IMR-90 (cell line): ENCODE measurements at regions not wholly inside any gene's neighbourhood (a gene's known extent, or its start where the extent isn't known, plus 50 kb on each side); places are given as distances from the start of the nearest gene placed in this dataset.
A peak's percentile ranks its signal among the peaks of the same experiment; 100 is the strongest.
"Not testable (repeated sequence)": the region's sequence is repeated elsewhere in the genome, so short reads cannot be mapped to it uniquely, and the experiment has no call there.

Source experiments
- ATAC-seq: fragments of 200-7000 bp; cut with Tn5 transposase; 2 replicates; pipeline ENCODE4 v1.9.1; 2020; ENCODE audit warnings: low read depth, mild to moderate bottlenecking, moderate library complexity
- BruUV-seq: library from RNA; stranded (reverse); fragments of 400-500 nt; replicated peaks from 2 replicates; lab custom pipeline; 2021; lab: Mats Ljungman, UMichigan
- CTCF ChIA-PET: fragments of 300-600 bp; formaldehyde crosslinking; extraction: SDS; loops from one replicate; lab custom pipeline; 2021; ENCODE audit warnings: antibody characterized with exemption; lab: Yijun Ruan, JAX
- POLR2A ChIA-PET: fragments of 300-600 bp; sonication (Branson Sonifier 250); formaldehyde crosslinking; loops from one replicate; lab custom pipeline; 2022; ENCODE audit warnings: antibody characterized with exemption; ENCODE audit not compliant: unreplicated experiment; lab: Charles Lee
- DNase-seq: peaks from one replicate; pipeline ENCODE4 v3.0.0; 2013
- H2AFZ ChIP-seq: replicated peaks from 2 replicates; pipeline ENCODE3; 2013; ENCODE audit warnings: low read length, mild to moderate bottlenecking; ENCODE audit not compliant: poor library complexity
- H2AK5ac ChIP-seq: 2 replicates; pipeline ENCODE4 v1.6.1; 2013; ENCODE audit warnings: low read depth, low read length, inconsistent platforms
- H2AK9ac ChIP-seq: replicated peaks from 2 replicates; pipeline ENCODE3; 2013; ENCODE audit warnings: mild to moderate bottlenecking, low read depth, low read length, moderate library complexity; ENCODE audit not compliant: poor library complexity
- H2BK120ac ChIP-seq: 2 replicates; pipeline ENCODE4 v1.6.1; 2013; ENCODE audit warnings: low read depth, low read length, inconsistent platforms
- H2BK15ac ChIP-seq: 3 replicates; pipeline ENCODE4 v1.6.1; 2013; ENCODE audit warnings: low read depth, low read length, inconsistent platforms
- H2BK20ac ChIP-seq: 2 replicates; pipeline ENCODE4 v1.6.1; 2013; ENCODE audit warnings: low read depth, mild to moderate bottlenecking, inconsistent platforms, low read length, moderate library complexity
- H2BK5ac ChIP-seq: 2 replicates; pipeline ENCODE4 v1.6.1; 2013; ENCODE audit warnings: mild to moderate bottlenecking, low read depth, low read length, inconsistent platforms; ENCODE audit not compliant: poor library complexity, severe bottlenecking
- H3K14ac ChIP-seq: replicated peaks from 2 replicates; pipeline ENCODE4 v1.6.1; 2013; ENCODE audit warnings: low read depth, low read length, inconsistent platforms
- H3K18ac ChIP-seq: 2 replicates; pipeline ENCODE4 v1.6.1; 2013; ENCODE audit warnings: low read depth, low read length, control low read depth
- H3K23ac ChIP-seq: 2 replicates; pipeline ENCODE4 v1.6.1; 2013; ENCODE audit warnings: low read depth, low read length, inconsistent platforms
- H3K27ac ChIP-seq: 2 replicates; pipeline ENCODE4 v1.5.1; 2013; ENCODE audit warnings: mild to moderate bottlenecking, control low read depth, low read length; ENCODE audit not compliant: insufficient read depth
- H3K27me3 ChIP-seq: 2 replicates; pipeline ENCODE4 v1.6.1; 2013; ENCODE audit warnings: low read length; ENCODE audit not compliant: control insufficient read depth, insufficient read depth
- H3K36me3 ChIP-seq: 2 replicates; pipeline ENCODE4 v1.6.1; 2013; ENCODE audit warnings: low read length, mixed read lengths; ENCODE audit not compliant: control insufficient read depth, insufficient read depth
- H3K4ac ChIP-seq: 2 replicates; pipeline ENCODE4 v1.6.1; 2013; ENCODE audit warnings: low read depth, low read length, inconsistent platforms
- H3K4me1 ChIP-seq: 2 replicates; pipeline ENCODE4 v1.6.1; 2013; ENCODE audit warnings: low read length, mixed read lengths; ENCODE audit not compliant: control insufficient read depth, insufficient read depth
- H3K4me2 ChIP-seq: 2 replicates; pipeline ENCODE4 v1.6.1; 2013; ENCODE audit warnings: low read depth, mild to moderate bottlenecking, control low read depth, low read length, moderate library complexity
- H3K4me3 ChIP-seq: 2 replicates; pipeline ENCODE4 v1.5.1; 2013; ENCODE audit warnings: low read depth, mild to moderate bottlenecking, control low read depth, low read length, moderate library complexity; ENCODE audit not compliant: insufficient read depth
- H3K56ac ChIP-seq: 2 replicates; pipeline ENCODE4 v1.6.1; 2013; ENCODE audit warnings: low read length, inconsistent platforms; ENCODE audit not compliant: insufficient read depth; ENCODE audit errors: extremely low read depth
- H3K79me1 ChIP-seq, 2 experiments: 2 replicates each; pipeline ENCODE4 v1.6.1; 2013; ENCODE audit warnings: low read length in 2 of 2, inconsistent platforms in 1 of 2, low read depth in 1 of 2
- H3K9ac ChIP-seq: 2 replicates; pipeline ENCODE4 v1.6.1; 2013; ENCODE audit warnings: low read depth, low read length, control low read depth
- H3K9me1 ChIP-seq: 2 replicates; pipeline ENCODE4 v1.6.1; 2013; ENCODE audit warnings: low read length, inconsistent platforms; ENCODE audit not compliant: insufficient read depth
- H3K9me3 ChIP-seq: 2 replicates; pipeline ENCODE4 v1.6.1; 2013; ENCODE audit warnings: low read length; ENCODE audit not compliant: control insufficient read depth, insufficient read depth
- H4K20me1 ChIP-seq: 2 replicates; pipeline ENCODE4 v1.6.1; 2013; ENCODE audit warnings: low read length, inconsistent platforms; ENCODE audit not compliant: insufficient read depth
- H4K5ac ChIP-seq: 2 replicates; pipeline ENCODE4 v1.6.1; 2013; ENCODE audit warnings: mild to moderate bottlenecking, low read depth, low read length, control low read depth
- H4K8ac ChIP-seq, 2 experiments: 2 replicates each; pipeline ENCODE4 v1.6.1; 2013; ENCODE audit warnings: low read depth in 2 of 2, low read length in 2 of 2, control low read depth in 1 of 2, inconsistent platforms in 1 of 2
- H4K91ac ChIP-seq: 2 replicates; pipeline ENCODE4 v1.6.1; 2013; ENCODE audit warnings: low read depth, low read length, inconsistent platforms; ENCODE audit not compliant: insufficient read depth
- CHD1 ChIP-seq: IDR thresholded peaks from 2 replicates; pipeline ENCODE4 v1.6.1; 2012; ENCODE audit warnings: low read depth, low read length, improper control_type of control experiment
- MAFK ChIP-seq: IDR thresholded peaks from 2 replicates; pipeline ENCODE4 v1.6.1; 2012; ENCODE audit warnings: low read depth, low read length, improper control_type of control experiment
- WGBS, 2 experiments: methylation state at CpG; one replicate each; pipeline versions ENCODE4 v1.1.5 to v1.1.7; 2013; ENCODE audit warnings: missing lambda C conversion rate in 2 of 2; ENCODE audit not compliant: insufficient read length in 1 of 2; ENCODE audit errors: extremely low coverage in 2 of 2; 5-methylcytosine and 5-hydroxymethylcytosine counted together
- dilution Hi-C: fragments of 300-500 bp; cut with HindIII; formaldehyde crosslinking; loops from one replicate; pipeline ENCODE4 v1.14.3; 2018; ENCODE audit warnings: low sequenced_read_pairs; ENCODE audit not compliant: unreplicated experiment
- in situ Hi-C: fragments of 300-500 bp; cut with MboI; formaldehyde crosslinking; loops from 3 replicates; pipeline ENCODE4 v1.14.3; 2019; ENCODE audit warnings: low sequenced_read_pairs, inconsistent platforms, mixed read lengths
- intact Hi-C: fragments of 100-400 bp; cut with micrococcal nuclease; formaldehyde crosslinking; loops from 2 replicates; pipeline ENCODE4 v1.10.0; 2022

- in situ Hi-C loops (no loop called here), intact Hi-C loops (no loop called here), dilution Hi-C loops (no loop called here)
- no peak overlapping the region for H3K4me2 ChIP-seq
- TF ChIP-seq MAFK (peak; percentile 94), CHD1 (no peak)
- no peaks in the 10 kb centered on the region for H3K9me1 ChIP-seq
- no peak overlapping the region for H3K4ac ChIP-seq
- no peak overlapping the region for H3K4me3 ChIP-seq
- BruUV-seq, result no TSS peak
- H2BK5ac ChIP-seq, result no peak overlapping the region
- H3K18ac ChIP-seq, result no peak overlapping the region
- H2BK20ac ChIP-seq, result no peak overlapping the region
- no peak overlapping the region for H3K23ac ChIP-seq
- H3K4me1 ChIP-seq, result no peaks in the 10 kb centered on the region
- no peak overlapping the region for H2BK120ac ChIP-seq
- no peak overlapping the region for H3K27ac ChIP-seq
- H4K5ac ChIP-seq, result no peak overlapping the region
- ATAC-seq (no peak), DNase-seq (no peak)
- H2BK15ac ChIP-seq, result no peak overlapping the region
- no peak overlapping the region for H3K9ac ChIP-seq
- H2AK5ac ChIP-seq, result no peak overlapping the region
- H4K91ac ChIP-seq, result no peak overlapping the region
- H4K20me1 ChIP-seq, result no peaks in the 10 kb centered on the region
- ChIA-PET POLR2A (no interaction called here), CTCF (no interaction called here)
- H3K27me3 ChIP-seq, result no peaks in the 10 kb centered on the region
- no peak overlapping the region for H2AK9ac ChIP-seq
- H3K9me3 ChIP-seq, result peaks cover 9% of the 10 kb centered on the region
- no peaks in the 10 kb centered on the region for H3K79me1 ChIP-seq
- no peaks in the 10 kb centered on the region for H3K36me3 ChIP-seq
- H2AFZ ChIP-seq, result no peak overlapping the region
- H3K56ac ChIP-seq, result no peak overlapping the region
- H3K14ac ChIP-seq, result no peak overlapping the region
- H4K8ac ChIP-seq, result no peak overlapping the region
These were observed 1225.2 kb downstream of the AACS start for GRCh38 chr12:126290456-126290855.

GRCh38 chr12:126291987-126292386 lies 1226.8 kb downstream of the AACS start:
- H3K4ac ChIP-seq, H2BK20ac ChIP-seq, DNase-seq, H3K4me1 ChIP-seq, H2BK15ac ChIP-seq, H3K56ac ChIP-seq, in situ Hi-C loops, H3K18ac ChIP-seq, intact Hi-C loops, H2AK9ac ChIP-seq, H2BK120ac ChIP-seq, H3K9me1 ChIP-seq, H3K4me2 ChIP-seq, H4K20me1 ChIP-seq, BruUV-seq, H2AK5ac ChIP-seq, H4K5ac ChIP-seq, H3K14ac ChIP-seq, ATAC-seq, H2BK5ac ChIP-seq, H3K27me3 ChIP-seq, H3K4me3 ChIP-seq, H3K23ac ChIP-seq, CTCF ChIA-PET, H3K9me3 ChIP-seq, POLR2A ChIA-PET, H3K79me1 ChIP-seq, H2AFZ ChIP-seq, H4K91ac ChIP-seq, dilution Hi-C loops, H4K8ac ChIP-seq, H3K9ac ChIP-seq, H3K36me3 ChIP-seq, H3K27ac ChIP-seq: not testable (repeated sequence)
- no CpG with 5 or more reads among the region's 3 CpGs for WGBS, 2 experiments
